HepG2 (cell line): ENCODE measurements at regions not wholly inside any gene's neighbourhood (a gene's known extent, or its start where the extent isn't known, plus 50 kb on each side); places are given as distances from the start of the nearest gene placed in this dataset.

Source experiments
- ATAC-seq: fragments of 200-7000 bp; cut with Tn5 transposase; 3 replicates; pipeline ENCODE4 v1.9.1; 2020; ENCODE audit warnings: mild to moderate bottlenecking, moderate library complexity
- BruUV-seq: library from RNA; stranded (reverse); fragments of 400-500 nt; replicated peaks from 2 replicates; lab custom pipeline; 2021; lab: Mats Ljungman, UMichigan
- CTCF ChIA-PET: fragments of 300-600 bp; formaldehyde crosslinking; extraction: SDS; loops from one replicate; lab custom pipeline; 2021; ENCODE audit warnings: low total read pairs, inconsistent platforms, low intra/inter-chr PET ratio; lab: Yijun Ruan, JAX
- POLR2A ChIA-PET: fragments of 350-600 bp; sonication (Branson Sonifier 250); formaldehyde crosslinking; loops from one replicate; lab custom pipeline; 2020; ENCODE audit warnings: antibody characterized with exemption, inconsistent platforms; lab: Yijun Ruan, JAX
- DNase-seq: peaks from one replicate; pipeline ENCODE4 v3.0.0-alpha.2; 2015; ENCODE audit warnings: low spot score
- FAIRE-seq: peaks from 3 replicates; lab custom pipeline; 2011; peaks lifted over from hg19 to GRCh38; lab: Jason Lieb, UNC
- H2AFZ ChIP-seq: one replicate; pipeline ENCODE4 v1.6.1; 2011; ENCODE audit warnings: low read length, inconsistent platforms
- H3K27ac ChIP-seq: fragments of 300-600 bp; 3 replicates; pipeline ENCODE4 v1.8.0; 2011; ENCODE audit warnings: mixed run types, mild to moderate bottlenecking, mixed read lengths, low read length, inconsistent platforms; ENCODE audit not compliant: insufficient read depth; ENCODE audit errors: extremely low read length
- H3K27me3 ChIP-seq, 2 experiments: fragments of 200-600 bp in 1 of 2; 2 replicates in 1 of 2; 3 replicates in 1 of 2; pipeline versions ENCODE4 v1.6.0 to v1.8.0; 2011; ENCODE audit warnings: low read length in 2 of 2, mild to moderate bottlenecking in 2 of 2, moderate library complexity in 2 of 2, inconsistent platforms in 1 of 2; ENCODE audit not compliant: insufficient read depth in 2 of 2, control insufficient read depth in 1 of 2
- H3K36me3 ChIP-seq, 2 experiments: fragments of 200-600 bp in 1 of 2; replicated peaks in 1 of 2; 2 replicates in 1 of 2; 3 replicates in 1 of 2; pipeline versions ENCODE4 v1.5.1 to v1.8.0; 2011; ENCODE audit warnings: low read length in 2 of 2, inconsistent platforms in 1 of 2; ENCODE audit not compliant: insufficient read depth in 2 of 2, control insufficient read depth in 1 of 2
- H3K4me1 ChIP-seq: 2 replicates; pipeline ENCODE4 v1.5.1; 2012; ENCODE audit warnings: low read length, inconsistent platforms; ENCODE audit not compliant: insufficient read depth
- H3K4me2 ChIP-seq: 2 replicates; pipeline ENCODE4 v1.6.0; 2011; ENCODE audit warnings: low read depth, low read length, inconsistent platforms
- H3K4me3 ChIP-seq, 3 experiments: fragments of 200-600 bp in 1 of 3; sonication (generic), shearing (Covaris generic) in 1 of 3; replicated peaks in 1 of 3; 2 replicates each; pipeline ENCODE4 v1.5.1; 2011 to 2016; ENCODE audit warnings: low read length in 3 of 3, inconsistent platforms in 2 of 3, low read depth in 2 of 3, mild to moderate bottlenecking in 2 of 3, control low read depth in 1 of 3, mixed read lengths in 1 of 3; ENCODE audit not compliant: insufficient read depth in 1 of 3
- H3K79me2 ChIP-seq: one replicate; pipeline ENCODE4 v1.6.1; 2011; ENCODE audit warnings: low read length, inconsistent platforms; ENCODE audit not compliant: insufficient read depth
- H3K9ac ChIP-seq: 2 replicates; pipeline ENCODE4 v1.6.0; 2011; ENCODE audit warnings: mild to moderate bottlenecking, low read depth, low read length, inconsistent platforms; ENCODE audit not compliant: insufficient read depth
- H3K9me3 ChIP-seq: 2 replicates; pipeline ENCODE4 v1.5.1; 2012; ENCODE audit warnings: mild to moderate bottlenecking, low read length
- H4K20me1 ChIP-seq: 2 replicates; pipeline ENCODE4 v1.6.0; 2011; ENCODE audit warnings: inconsistent platforms, mild to moderate bottlenecking, low read length, moderate library complexity; ENCODE audit not compliant: insufficient read depth
- CREB3 ChIP-seq: sonication (generic); formaldehyde crosslinking; IDR thresholded peaks from 2 replicates; pipeline ENCODE4 v1.5.0; 2020; ENCODE audit warnings: missing genetic modification reagents
- CREBL2 ChIP-seq: sonication (generic); formaldehyde crosslinking; IDR thresholded peaks from 2 replicates; pipeline ENCODE4 v1.8.1; 2023; ENCODE audit warnings: missing genetic modification reagents, mild to moderate bottlenecking, borderline replicate concordance
- MYPOP ChIP-seq: sonication (generic); formaldehyde crosslinking; IDR thresholded peaks from 2 replicates; pipeline ENCODE4 v1.8.1; 2023; ENCODE audit warnings: mild to moderate bottlenecking, moderate library complexity, missing genetic modification reagents
- NFE2L1 ChIP-seq: sonication (generic); formaldehyde crosslinking; IDR thresholded peaks from 2 replicates; pipeline ENCODE4 v1.4.0; 2020; ENCODE audit warnings: missing genetic modification reagents, mild to moderate bottlenecking, borderline replicate concordance
- PHF21A ChIP-seq: sonication (generic); formaldehyde crosslinking; IDR thresholded peaks from 2 replicates; pipeline ENCODE4 v1.5.0; 2020; ENCODE audit warnings: mild to moderate bottlenecking, missing genetic modification reagents
- SYNCRIP ChIP-seq: fragments of 200-400 bp; formaldehyde crosslinking; IDR thresholded peaks from 2 replicates; pipeline ENCODE4 v1.6.1; 2018; ENCODE audit warnings: mild to moderate bottlenecking, low read depth, low read length; ENCODE audit not compliant: insufficient read depth
- ZNF225 ChIP-seq: sonication (generic); formaldehyde crosslinking; IDR thresholded peaks from 2 replicates; pipeline ENCODE4 v1.4.0; 2020; ENCODE audit warnings: mild to moderate bottlenecking, missing genetic modification reagents
- ZNF33B ChIP-seq: sonication (generic); formaldehyde crosslinking; IDR thresholded peaks from 2 replicates; pipeline ENCODE4 v1.5.1; 2020; ENCODE audit warnings: mild to moderate bottlenecking, missing genetic modification reagents
- ZNF530 ChIP-seq: sonication (generic); formaldehyde crosslinking; IDR thresholded peaks from 2 replicates; pipeline ENCODE4 v1.5.0; 2020; ENCODE audit warnings: low read depth, mild to moderate bottlenecking, missing genetic modification reagents
- ZNF615 ChIP-seq: sonication (generic); formaldehyde crosslinking; IDR thresholded peaks from 2 replicates; pipeline ENCODE4 v1.5.0; 2020; ENCODE audit warnings: mild to moderate bottlenecking, missing genetic modification reagents, borderline replicate concordance
- ZNF790 ChIP-seq: sonication (generic); formaldehyde crosslinking; IDR thresholded peaks from 2 replicates; pipeline ENCODE4 v1.8.0; 2022; ENCODE audit warnings: missing genetic modification reagents, mild to moderate bottlenecking, borderline replicate concordance
- WGBS: methylation state at CpG from one replicate; pipeline ENCODE4 v1.1.6; 2017; ENCODE audit warnings: low lambda C conversion rate; 5-methylcytosine and 5-hydroxymethylcytosine counted together
- in situ Hi-C: cut with HindIII; loops from 2 replicates; pipeline ENCODE4 v1.10.0; 2017; ENCODE audit warnings: low pct_unique_long_range_greater_than_20kb; ENCODE audit not compliant: extremely low pct_ligation_motif_present
- intact Hi-C: fragments of 100-400 bp; cut with micrococcal nuclease; formaldehyde crosslinking; loops from one replicate; pipeline ENCODE4 v1.10.0; 2022; ENCODE audit not compliant: unreplicated experiment

GRCh38 chr6:1123386-1124375 is 188.2 kb upstream of the FOXQ1 start:
- ChIA-PET POLR2A (interaction anchor here (1.7 kb wide), 1 partner anchor 188 kb away, joined by 5 read pairs; the partner anchor contains the start of gene FOXQ1), CTCF (no interaction called here)
- Histone ChIP-seq H3K4me1 (peaks cover 31% of the 10 kb centered on the region), H3K36me3 (no peaks in the 10 kb centered on the region), H4K20me1 (no peaks in the 10 kb centered on the region), H3K9me3 (no peaks in the 10 kb centered on the region), H3K4me2 (no peak overlapping the region), H3K79me2 (no peaks in the 10 kb centered on the region), H3K9ac (no peak overlapping the region), H2AFZ (no peak overlapping the region), H3K27me3 (no peaks in the 10 kb centered on the region), H3K27ac (no peak overlapping the region), H3K4me3 (no peak overlapping the region)
- ATAC-seq (no peak), DNase-seq (no peak), FAIRE-seq (no peak)
- intact Hi-C loops = no loop called here
- WGBS = 72% methylated on average over 5 of the region's 5 CpGs
- TF ChIP-seq ZNF530 (CRISPR knock-in tag) = no peak
- no peak for TF ChIP-seq NFE2L1 (CRISPR knock-in tag)
- TF ChIP-seq ZNF615 (CRISPR knock-in tag) = no peak
- 0 out of 2 replicates have a peak, but pooled peaks have one; percentile 24 for TF ChIP-seq PHF21A (CRISPR knock-in tag)
- TF ChIP-seq ZNF790 (CRISPR knock-in tag) = no peak
- no TSS peak for BruUV-seq
- in situ Hi-C loops = no loop called here

GRCh38 chr6:1122083-1122482 is 189.8 kb upstream of the FOXQ1 start:
- no peak overlapping the region for H3K9ac ChIP-seq
- no peak for DNase-seq
- POLR2A ChIA-PET = interaction anchor here (1.6 kb wide), 1 partner anchor 66 kb away, joined by 5 read pairs; no protein-coding TSS in a partner anchor
- no peaks in the 10 kb centered on the region for H3K27me3 ChIP-seq
- no peak overlapping the region for H2AFZ ChIP-seq
- ATAC-seq = no peak
- no peaks in the 10 kb centered on the region for H3K9me3 ChIP-seq
- H3K4me3 ChIP-seq = no peak overlapping the region
- in situ Hi-C loops (no loop called here), intact Hi-C loops (no loop called here)
- peaks cover 47% of the 10 kb centered on the region for H3K4me1 ChIP-seq
- no peak overlapping the region for H3K27ac ChIP-seq
- no peaks in the 10 kb centered on the region for H4K20me1 ChIP-seq
- no peak overlapping the region for H3K4me2 ChIP-seq
- H3K79me2 ChIP-seq = no peaks in the 10 kb centered on the region
- H3K36me3 ChIP-seq = no peaks in the 10 kb centered on the region
- 85% methylated on average over 4 of the region's 4 CpGs for WGBS
- FAIRE-seq = no peak
- BruUV-seq = no TSS peak
- CTCF ChIA-PET = no interaction called here
- TF ChIP-seq CREBL2 (CRISPR knock-in tag) (no peak), SYNCRIP (no peak), MYPOP (CRISPR knock-in tag) (no peak), ZNF33B (CRISPR knock-in tag) (no peak), CREB3 (CRISPR knock-in tag) (no peak), ZNF225 (CRISPR knock-in tag) (no peak)
